ENCODE measurements at regions not wholly inside any gene's neighbourhood (a gene's known extent, or its start where the extent isn't known, plus 50 kb on each side); places are given as distances from the start of the nearest gene placed in this dataset. TPM values are rescaled to one million over a fixed set of nuclear protein-coding genes. Genes with fewer than 3 reads are reported as not detected.

GRCh38 chr6:132004668-132005067 is 53.5 kb upstream of the CCN2 start:
- no peak for DNase-seq
- WGBS, 2 donors = 71 to 85% methylated on average over 1 of the region's 1 CpG
- Histone ChIP-seq H3K4me3 (replicated peaks in 1 of 3) (no peak overlapping the region), H3K36me3 (no peaks in the 10 kb centered on the region), H3K9me3 (no peaks in the 10 kb centered on the region), H3K4me1 (no peaks in the 10 kb centered on the region), H3K27me3 (no peaks in the 10 kb centered on the region), H3K27ac (no peak overlapping the region)
- TF ChIP-seq POLR2A (IDR thresholded peaks at IDR 0.05) (no peak), CTCF (IDR thresholded peaks at IDR 0.05) (no peak)
- intact Hi-C loops (cut with DNase I) = no loop called here

GRCh38 chr6:132003516-132004178 is 52.5 kb upstream of the CCN2 start:
- Histone ChIP-seq H3K27me3 (no peaks in the 10 kb centered on the region), H3K4me1 (no peaks in the 10 kb centered on the region), H3K27ac (no peak overlapping the region), H3K9me3 (no peaks in the 10 kb centered on the region), H3K36me3 (no peaks in the 10 kb centered on the region), H3K4me3 (replicated peaks in 1 of 3) (no peak overlapping the region)
- TF ChIP-seq CTCF (IDR thresholded peaks at IDR 0.05) (no peak), POLR2A (IDR thresholded peaks at IDR 0.05) (no peak)
- 95 to 96% methylated on average over 7 of the region's 7 CpGs for WGBS, 2 donors
- intact Hi-C loops (cut with DNase I) = no loop called here
- no peak for DNase-seq

MicroRNAs encoded in the stretch of these regions (microRNA counts, 767-probe panel; counts per million panel counts)
- microRNA hsa-miR-548aj-3p = 0 counts per million in 2 donors

Small RNA genes lying in the stretch of these regions (microRNA-seq; reads per million reads assigned to microRNA genes)
- not detected for gene MIR548AJ1

Small RNA genes lying in the stretch of these regions (small RNA-seq; reads per million reads assigned to genes)
- not detected for gene MIR548AJ1

All from thyroid gland (tissue), 4 donors.